Mucosa of descending colon (tissue), 3 donors: ENCODE measurements at regions not wholly inside any gene's neighbourhood (a gene's known extent, or its start where the extent isn't known, plus 50 kb on each side); places are given as distances from the start of the nearest gene placed in this dataset.

Experiments used
- ATAC-seq: fragments of 200-7000 bp; cut with Tn5 transposase; one replicate; pipeline ENCODE4 v1.9.1; 2020; ENCODE audit warnings: mild to moderate bottlenecking, moderate library complexity
- DNase-seq, 3 donors: peaks; one replicate each; pipeline ENCODE4 v3.0.0-alpha.2; 2020
- H3K36me3 ChIP-seq: fragments of 200-600 bp; one replicate; pipeline ENCODE4 v1.8.0; 2021; ENCODE audit warnings: low read depth, mild to moderate bottlenecking
- H3K4me1 ChIP-seq: fragments of 200-600 bp; one replicate; pipeline ENCODE4 v1.8.0; 2021; ENCODE audit warnings: low read depth, mild to moderate bottlenecking
- H3K4me3 ChIP-seq: fragments of 200-600 bp; one replicate; pipeline ENCODE4 v1.8.0; 2021; ENCODE audit warnings: mild to moderate bottlenecking
- H3K9me3 ChIP-seq: fragments of 200-600 bp; one replicate; pipeline ENCODE4 v1.8.0; 2021; ENCODE audit warnings: mild to moderate bottlenecking
- CTCF ChIP-seq: fragments of 200-600 bp; IDR thresholded peaks from one replicate; pipeline ENCODE4 v1.8.0; 2022; ENCODE audit warnings: antibody characterized with exemption, mild to moderate bottlenecking
- intact Hi-C, 2 donors: fragments of 100-400 bp; cut with DNase I in 1 of 2; cut with micrococcal nuclease in 1 of 2; formaldehyde crosslinking; loops; one replicate each; pipeline versions ENCODE4 v1.11.0 to v1.11.1; 2022; cut with DNase I, micrococcal nuclease
- donor health status: DM: no; HTN: no; CAD: no; lungs with moderate emphysema.
- donor health status: DM: no; HTN: no; CAD: no.
- donor health status: DM: no; HTN: yes; CAD: no.

GRCh38 chr4:22070256-22070655 is 121.7 kb upstream of the KCNIP4 start:
- Histone ChIP-seq H3K4me3 (no peak overlapping the region), H3K9me3 (no peaks in the 10 kb centered on the region), H3K36me3 (no peaks in the 10 kb centered on the region), H3K4me1 (no peaks in the 10 kb centered on the region)
- intact Hi-C loops = no loop called here
- ATAC-seq = no peak
- no peak for TF ChIP-seq CTCF
- DNase-seq = no peak

GRCh38 chr4:22063613-22064012 is 115.0 kb upstream of the KCNIP4 start:
- no peak for DNase-seq
- intact Hi-C loops = no loop called here

GRCh38 chr4:22062676-22063075 is 114.1 kb upstream of the KCNIP4 start:
- no peak for TF ChIP-seq CTCF
- no peak for DNase-seq
- H3K36me3 ChIP-seq = no peaks in the 10 kb centered on the region
- no peak for ATAC-seq
- H3K4me3 ChIP-seq = no peak overlapping the region
- intact Hi-C loops = no loop called here
- H3K4me1 ChIP-seq = no peaks in the 10 kb centered on the region
- no peaks in the 10 kb centered on the region for H3K9me3 ChIP-seq

More at GRCh38 chr4:22063613-22064012, 115.0 kb upstream of the KCNIP4 start:
- H3K36me3 ChIP-seq = no peaks in the 10 kb centered on the region
- no peak overlapping the region for H3K4me3 ChIP-seq
- no peaks in the 10 kb centered on the region for H3K9me3 ChIP-seq
- ATAC-seq = no peak
- no peaks in the 10 kb centered on the region for H3K4me1 ChIP-seq
- no peak for TF ChIP-seq CTCF

GRCh38 chr4:22055954-22056353 is 107.4 kb upstream of the KCNIP4 start:
- Histone ChIP-seq H3K9me3 (no peaks in the 10 kb centered on the region), H3K36me3 (no peaks in the 10 kb centered on the region), H3K4me1 (no peaks in the 10 kb centered on the region), H3K4me3 (no peak overlapping the region)
- ATAC-seq = no peak
- no peak for TF ChIP-seq CTCF
- DNase-seq = no peak
- intact Hi-C loops = no loop called here

- DNase-seq = no peak
- H3K4me1 ChIP-seq = no peaks in the 10 kb centered on the region
- H3K4me3 ChIP-seq = no peak overlapping the region
- TF ChIP-seq CTCF = no peak
- H3K36me3 ChIP-seq = no peaks in the 10 kb centered on the region
- ATAC-seq = no peak
- H3K9me3 ChIP-seq = peaks cover 2% of the 10 kb centered on the region
- intact Hi-C loops = no loop called here
Observed at GRCh38 chr4:22052076-22052475, 103.5 kb upstream of the KCNIP4 start.

- Histone ChIP-seq H3K9me3 (peaks cover 2% of the 10 kb centered on the region), H3K4me3 (no peak overlapping the region), H3K36me3 (no peaks in the 10 kb centered on the region), H3K4me1 (no peaks in the 10 kb centered on the region)
- DNase-seq = no peak
- no peak for ATAC-seq
- intact Hi-C loops = no loop called here
- TF ChIP-seq CTCF = no peak
Observed at GRCh38 chr4:22048323-22048722, 99.8 kb upstream of the KCNIP4 start.
